HG03196 (cell line): ENCODE measurements at regions not wholly inside any gene's neighbourhood (a gene's known extent, or its start where the extent isn't known, plus 50 kb on each side); places are given as distances from the start of the nearest gene placed in this dataset.
"Not testable (repeated sequence)": the region's sequence is repeated elsewhere in the genome, so short reads cannot be mapped to it uniquely, and the experiment has no call there.

ENCODE experiments used
- ATAC-seq: cut with Tn5 transposase; IDR thresholded peaks from one replicate; pipeline ENCODE4 v1.9.1; 2021; ENCODE audit not compliant: unreplicated experiment

DNA sequence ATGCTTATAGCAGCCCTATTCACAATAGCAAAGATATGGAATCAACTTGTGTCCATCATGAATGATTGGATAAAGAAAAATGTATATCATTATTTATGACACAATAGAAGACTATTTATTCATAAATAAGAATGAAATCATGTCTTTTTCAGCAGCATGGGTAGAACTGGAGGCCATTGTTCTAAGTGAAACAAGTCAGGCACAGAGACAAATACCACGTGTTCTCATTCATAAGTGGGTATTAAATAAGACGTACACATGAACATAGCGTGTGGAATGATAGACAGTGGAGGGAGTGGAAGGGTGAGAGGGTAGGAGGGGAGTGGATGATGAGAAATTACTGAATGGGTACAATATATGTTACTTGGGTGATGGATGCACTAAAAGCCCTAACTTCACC, 762.4 kb downstream of the REEP3 start:
- ATAC-seq = no peak

DNA sequence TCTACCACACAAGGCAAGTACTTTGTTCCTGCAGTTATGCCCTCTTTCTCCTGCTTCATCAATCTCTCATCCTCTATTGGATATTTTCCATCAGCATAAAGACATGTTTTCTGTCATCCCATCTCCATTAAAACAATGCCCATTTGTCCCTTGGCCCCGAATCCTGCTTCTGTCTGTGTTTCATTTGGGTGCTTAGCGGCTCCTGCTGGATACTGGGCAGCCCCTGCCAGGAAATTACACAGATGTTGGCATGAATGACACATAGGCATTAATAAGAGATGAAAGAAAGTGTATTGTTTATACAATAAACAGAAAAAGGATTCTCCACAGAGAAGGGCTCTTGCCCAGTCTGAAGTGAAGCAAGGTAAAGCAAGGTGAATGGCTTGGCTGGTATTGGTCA, 765.3 kb downstream of the REEP3 start:
- ATAC-seq = no peak

DNA sequence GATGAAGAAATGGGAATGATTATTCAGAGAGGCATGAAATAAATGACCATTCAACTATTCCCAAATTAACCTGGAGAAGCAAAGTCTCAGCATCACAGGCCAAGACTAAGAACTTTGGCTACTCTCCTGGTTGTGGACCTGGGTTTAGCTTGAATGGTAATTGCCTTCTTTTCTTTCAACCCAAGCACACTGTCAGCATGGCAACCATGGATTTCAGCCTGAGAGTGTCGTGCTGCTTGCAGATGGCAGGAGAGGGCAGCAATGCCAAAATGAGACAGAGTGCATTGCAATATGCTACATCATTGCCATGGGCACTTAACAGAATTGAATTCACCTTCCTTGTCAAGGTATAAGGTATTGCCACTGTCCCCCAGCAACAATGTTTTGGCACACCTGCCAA, 767.2 kb downstream of the REEP3 start:
- ATAC-seq = no peak

- ATAC-seq = no peak
Measured at GRCh38 chr10:64303566-64303965, 782.4 kb downstream of the REEP3 start.

- no peak for ATAC-seq
Measured at GRCh38 chr10:64306729-64307327, 785.6 kb downstream of the REEP3 start.

GRCh38 chr10:64312876-64313275, 791.7 kb downstream of the REEP3 start:
- no peak for ATAC-seq

- no peak for ATAC-seq
Measured at GRCh38 chr10:64313967-64314366, 792.8 kb downstream of the REEP3 start.

DNA sequence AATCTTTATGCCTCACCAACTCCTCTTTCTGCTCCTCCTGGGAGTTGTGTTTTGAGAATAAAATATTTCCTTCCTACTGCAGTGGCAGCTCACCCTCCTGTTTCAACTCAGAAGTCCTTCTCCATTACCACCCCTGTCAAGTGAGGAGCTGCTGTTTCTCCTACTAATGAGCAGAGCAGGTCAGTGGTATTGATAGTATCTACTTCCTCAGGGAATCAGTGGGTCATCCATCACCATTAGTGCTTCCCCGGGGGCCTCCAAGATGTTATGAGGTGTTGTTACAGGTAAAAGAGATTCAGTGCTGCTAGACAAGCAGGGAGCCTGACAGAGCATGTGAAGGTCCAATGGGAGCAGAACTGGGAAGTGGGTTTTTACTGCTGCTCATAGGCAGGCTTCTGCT, 795.2 kb downstream of the REEP3 start:
- no peak for ATAC-seq

GRCh38 chr10:64316833-64317232, 795.6 kb downstream of the REEP3 start:
- no peak for ATAC-seq

DNA sequence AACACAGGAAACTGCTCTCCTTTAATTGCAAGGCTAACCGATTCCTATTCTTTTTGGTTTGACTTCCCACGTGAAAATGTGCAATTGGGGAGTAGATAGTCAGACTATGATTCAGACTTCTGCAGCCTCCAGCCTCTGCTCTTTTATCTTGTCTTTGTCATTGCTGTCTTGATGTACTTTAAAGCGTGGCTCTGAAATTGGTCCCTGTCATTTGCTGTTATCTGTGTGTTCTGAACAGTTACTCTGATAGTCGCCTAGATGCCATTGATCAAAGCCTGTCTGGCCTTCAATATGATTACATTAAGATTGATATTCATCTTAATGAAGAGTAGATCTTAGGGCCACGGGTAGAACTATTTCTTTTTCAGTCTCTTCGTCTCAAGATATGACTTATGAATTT, 799.2 kb downstream of the REEP3 start:
- no peak for ATAC-seq

GRCh38 chr10:64329510-64329909, 808.3 kb downstream of the REEP3 start:
- ATAC-seq = no peak

DNA sequence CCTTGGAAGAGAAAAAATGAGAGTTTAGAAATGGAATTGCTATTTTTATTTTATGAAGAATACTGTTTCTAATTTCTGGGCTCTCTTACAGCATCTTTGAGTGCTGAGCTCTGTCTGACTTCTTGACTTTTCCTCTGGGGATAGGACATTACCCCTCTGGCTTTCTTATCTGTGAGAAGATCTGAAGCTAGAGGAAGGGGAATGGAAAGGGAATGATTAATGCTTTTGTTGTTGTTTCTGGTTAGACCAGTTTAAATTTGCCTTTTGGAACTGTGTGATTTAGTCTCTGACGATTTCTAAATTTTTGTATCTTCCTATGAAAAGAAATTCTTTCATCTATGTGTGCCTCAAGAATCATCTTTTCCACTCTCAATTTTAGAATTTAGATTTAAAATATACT, 811.4 kb downstream of the REEP3 start:
- no peak for ATAC-seq

DNA sequence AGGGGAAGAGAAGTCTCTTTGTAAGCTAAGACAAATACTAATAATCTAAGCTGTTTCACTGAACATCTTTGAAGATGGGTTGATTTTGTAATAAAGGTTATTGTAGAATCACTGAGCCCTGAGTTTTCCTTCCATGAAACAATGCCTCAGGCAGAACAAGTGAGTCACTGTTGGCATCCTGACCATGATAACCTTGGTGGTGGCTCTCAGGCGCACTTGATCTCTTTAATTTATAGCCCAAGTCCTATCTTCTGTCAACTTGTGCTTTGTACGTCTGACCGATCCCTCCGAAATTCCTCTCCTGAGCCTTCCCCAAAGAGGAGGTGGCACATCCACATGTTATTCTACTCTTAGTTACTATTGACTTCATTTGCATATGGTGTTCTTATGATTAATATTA, 812.9 kb downstream of the REEP3 start:
- ATAC-seq = no peak

GRCh38 chr10:64344211-64344610, 823.0 kb downstream of the REEP3 start:
- no peak for ATAC-seq

- ATAC-seq = no peak
Measured at GRCh38 chr10:64345856-64346255, 824.7 kb downstream of the REEP3 start.

- no peak for ATAC-seq
Measured at GRCh38 chr10:64346389-64346788, 825.2 kb downstream of the REEP3 start.

GRCh38 chr10:64350665-64351064, 829.5 kb downstream of the REEP3 start:
- no peak for ATAC-seq

GRCh38 chr10:64358907-64359306, 837.7 kb downstream of the REEP3 start:
- ATAC-seq = no peak

GRCh38 chr10:64360240-64360639, 839.0 kb downstream of the REEP3 start:
- ATAC-seq = not testable (repeated sequence)

DNA sequence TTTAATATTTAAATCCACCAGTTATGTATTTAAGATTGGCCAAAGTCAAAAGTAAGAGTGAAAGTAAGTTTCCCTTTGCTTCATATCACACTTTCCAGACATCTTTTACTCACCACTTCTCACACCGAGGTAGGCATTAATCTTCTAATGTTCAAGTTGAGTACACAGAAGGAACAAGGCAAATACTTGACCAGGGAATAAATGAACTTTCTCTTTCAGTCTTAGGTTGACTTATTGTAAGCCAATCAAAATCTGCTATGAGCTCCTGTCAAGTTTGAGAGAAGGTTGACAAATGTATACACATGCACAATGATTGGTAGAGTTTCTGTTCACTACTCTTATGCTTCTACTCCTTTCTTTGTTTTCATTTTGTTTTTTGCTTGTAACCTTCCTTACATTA, 842.5 kb downstream of the REEP3 start:
- no peak for ATAC-seq

GRCh38 chr10:64365663-64366062, 844.5 kb downstream of the REEP3 start:
- ATAC-seq = no peak

DNA sequence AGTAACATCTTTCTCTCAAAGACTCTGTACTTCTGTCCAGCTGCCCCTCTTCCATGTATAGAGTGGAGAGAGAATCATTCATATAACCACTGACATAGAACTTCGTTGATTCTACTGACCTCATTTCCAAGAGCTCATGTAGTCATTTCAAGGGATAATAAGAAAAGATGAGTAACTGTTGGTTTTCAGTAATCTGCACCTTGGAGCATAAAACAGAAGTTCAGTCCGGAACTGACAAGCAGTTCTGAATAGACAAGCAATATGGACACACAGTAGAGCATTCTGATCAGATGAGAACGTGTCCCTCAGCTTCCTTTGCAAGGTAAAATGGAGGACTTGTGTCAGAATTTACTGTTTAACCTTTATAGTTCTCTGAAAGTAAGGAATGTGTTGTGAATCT, 847.1 kb downstream of the REEP3 start:
- no peak for ATAC-seq

DNA sequence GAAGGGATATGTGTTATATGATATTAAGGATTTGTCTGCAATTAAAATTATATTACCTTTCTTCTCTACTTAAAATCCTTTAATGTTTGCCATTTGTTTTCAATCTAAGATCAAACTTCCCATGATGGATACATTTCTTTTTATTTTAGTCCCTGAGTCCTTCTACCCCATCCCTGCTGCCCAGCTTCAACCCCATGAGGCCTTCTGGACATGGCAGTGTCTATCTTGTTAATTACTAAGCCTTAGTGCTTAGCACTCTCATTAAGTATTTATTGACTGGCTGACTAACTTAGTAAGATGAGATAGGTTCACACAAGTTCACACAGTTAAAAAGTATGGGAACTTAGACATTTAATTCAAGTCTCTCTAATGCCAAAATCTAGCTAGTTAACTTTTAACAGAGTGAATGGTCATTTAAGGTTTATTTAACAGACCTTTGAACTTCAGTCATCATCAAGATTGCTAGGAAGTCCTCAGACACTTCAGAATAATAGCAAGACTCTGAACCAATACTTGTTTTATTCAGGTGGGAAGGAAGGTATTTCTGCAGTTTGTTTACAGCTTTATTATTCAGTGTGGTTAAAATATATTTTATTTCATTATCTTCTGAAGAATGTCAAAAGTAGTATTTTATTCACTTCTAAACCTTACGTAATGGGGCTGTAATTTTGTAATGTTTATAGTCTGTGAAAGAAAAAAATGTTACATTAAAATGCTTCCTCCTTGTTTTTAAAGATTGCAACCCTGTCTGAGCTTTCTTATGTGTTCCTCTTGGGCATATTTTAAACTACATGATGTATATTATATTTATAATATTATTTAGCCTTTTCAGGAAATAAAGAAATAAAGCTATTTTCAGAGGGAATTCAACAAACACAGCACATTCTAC, 848.9 kb downstream of the REEP3 start:
- ATAC-seq = no peak
